ENCODE measurements at regions not wholly inside any gene's neighbourhood (a gene's known extent, or its start where the extent isn't known, plus 50 kb on each side); places are given as distances from the start of the nearest gene placed in this dataset.

DNA sequence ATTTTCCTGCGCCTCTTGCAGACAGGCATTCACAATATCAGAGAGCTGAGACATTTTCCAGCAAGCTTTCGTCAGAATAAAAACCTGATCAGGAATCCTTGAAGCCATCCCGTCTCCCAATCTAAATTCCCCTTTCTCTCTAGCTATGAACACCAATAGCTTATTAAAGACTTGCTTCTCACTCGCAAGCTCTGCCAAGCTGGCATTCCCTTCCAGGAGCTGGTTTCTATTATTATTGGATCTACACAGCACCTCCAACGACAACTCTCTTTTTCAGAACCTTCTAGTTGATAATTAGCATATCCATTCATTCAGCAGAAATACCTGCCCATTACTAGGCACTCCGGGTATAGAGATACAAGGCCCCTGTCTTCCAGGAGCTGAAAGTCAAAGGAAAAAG lies 350.3 kb downstream of the MTX2 start:
- no peak for TF ChIP-seq POLR2A (IDR thresholded peaks at IDR 0.05)
- TF ChIP-seq, protein P1, sequence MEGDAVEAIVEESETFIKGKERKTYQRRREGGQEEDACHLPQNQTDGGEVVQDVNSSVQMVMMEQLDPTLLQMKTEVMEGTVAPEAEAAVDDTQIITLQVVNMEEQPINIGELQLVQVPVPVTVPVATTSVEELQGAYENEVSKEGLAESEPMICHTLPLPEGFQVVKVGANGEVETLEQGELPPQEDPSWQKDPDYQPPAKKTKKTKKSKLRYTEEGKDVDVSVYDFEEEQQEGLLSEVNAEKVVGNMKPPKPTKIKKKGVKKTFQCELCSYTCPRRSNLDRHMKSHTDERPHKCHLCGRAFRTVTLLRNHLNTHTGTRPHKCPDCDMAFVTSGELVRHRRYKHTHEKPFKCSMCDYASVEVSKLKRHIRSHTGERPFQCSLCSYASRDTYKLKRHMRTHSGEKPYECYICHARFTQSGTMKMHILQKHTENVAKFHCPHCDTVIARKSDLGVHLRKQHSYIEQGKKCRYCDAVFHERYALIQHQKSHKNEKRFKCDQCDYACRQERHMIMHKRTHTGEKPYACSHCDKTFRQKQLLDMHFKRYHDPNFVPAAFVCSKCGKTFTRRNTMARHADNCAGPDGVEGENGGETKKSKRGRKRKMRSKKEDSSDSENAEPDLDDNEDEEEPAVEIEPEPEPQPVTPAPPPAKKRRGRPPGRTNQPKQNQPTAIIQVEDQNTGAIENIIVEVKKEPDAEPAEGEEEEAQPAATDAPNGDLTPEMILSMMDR (IDR thresholded peaks at IDR 0.05 in 4 of 5, conservative IDR thresholded peaks at IDR 0.05 in 1 of 5): no peak
